A673 (cell line): ENCODE measurements at regions not wholly inside any gene's neighbourhood (a gene's known extent, or its start where the extent isn't known, plus 50 kb on each side); places are given as distances from the start of the nearest gene placed in this dataset.

Experiments used
- BruUV-seq: library from RNA; stranded (reverse); fragments of 400-500 nt; replicated peaks from 2 replicates; lab custom pipeline; 2021; lab: Mats Ljungman, UMichigan
- CTCF ChIA-PET: fragments of 300-600 bp; sonication (Branson Sonifier 250); formaldehyde crosslinking; loops from one replicate; lab custom pipeline; 2022; ENCODE audit warnings: antibody characterized with exemption; lab: Charles Lee
- POLR2A ChIA-PET: fragments of 300-600 bp; sonication (Branson Sonifier 250); formaldehyde crosslinking; loops from one replicate; lab custom pipeline; 2022; ENCODE audit warnings: antibody characterized with exemption; ENCODE audit not compliant: low non-redundant PET; lab: Charles Lee
- DNase-seq: peaks from one replicate; pipeline ENCODE4 v3.0.0-alpha.2; 2015; ENCODE audit warnings: low spot score
- H3K27ac ChIP-seq: fragments of 200-600 bp; sonication (generic); 2 replicates; pipeline ENCODE4 v1.5.1; 2016; ENCODE audit warnings: mixed run types, low read depth, mild to moderate bottlenecking, mixed read lengths, antibody characterized with exemption, low read length; ENCODE audit not compliant: poor library complexity, severe bottlenecking
- H3K27me3 ChIP-seq: fragments of 200-600 bp; sonication (generic); replicated peaks from 2 replicates; pipeline ENCODE4 v1.6.1; 2017; ENCODE audit warnings: mixed run types, low read depth, mild to moderate bottlenecking, mixed read lengths, antibody characterized with exemption, low read length; ENCODE audit not compliant: insufficient read depth, poor library complexity
- H3K36me3 ChIP-seq: fragments of 200-600 bp; sonication (generic); 2 replicates; pipeline ENCODE4 v1.6.1; 2016; ENCODE audit warnings: mixed run types, mild to moderate bottlenecking, mixed read lengths, antibody characterized with exemption, low read length; ENCODE audit not compliant: insufficient read depth, poor library complexity, severe bottlenecking
- H3K4me1 ChIP-seq: fragments of 200-600 bp; sonication (generic); 2 replicates; pipeline ENCODE4 v1.6.1; 2017; ENCODE audit warnings: mixed run types, mild to moderate bottlenecking, mixed read lengths, antibody characterized with exemption, low read length; ENCODE audit not compliant: insufficient read depth, poor library complexity, severe bottlenecking
- H3K4me3 ChIP-seq: fragments of 200-600 bp; sonication (generic); 2 replicates; pipeline ENCODE4 v1.5.1; 2016; ENCODE audit warnings: low read depth, mixed run types, mild to moderate bottlenecking, mixed read lengths, low read length; ENCODE audit not compliant: poor library complexity, severe bottlenecking
- H3K9me3 ChIP-seq: fragments of 200-600 bp; sonication (generic); 2 replicates; pipeline ENCODE4 v1.6.1; 2016; ENCODE audit warnings: mixed run types, low read depth, mild to moderate bottlenecking, mixed read lengths, antibody characterized with exemption, low read length; ENCODE audit not compliant: poor library complexity, severe bottlenecking
- EZH2 ChIP-seq: fragments of 200-600 bp; sonication (generic); IDR thresholded peaks from 2 replicates; pipeline ENCODE4 v1.6.1; 2017; ENCODE audit warnings: borderline replicate concordance, low read depth, mild to moderate bottlenecking, mixed read lengths, antibody characterized with exemption, low read length; ENCODE audit not compliant: poor library complexity, severe bottlenecking
- intact Hi-C: fragments of 100-400 bp; cut with micrococcal nuclease; formaldehyde crosslinking; loops from one replicate; pipeline ENCODE4 v1.10.0; 2022; ENCODE audit not compliant: unreplicated experiment
- TF ChIP-seq, protein P1 (sequence below): fragments of 300-800, 200-600 bp; sonication (generic); conservative IDR thresholded peaks from 2 replicates; pipeline ENCODE4 v1.5.1; 2017; ENCODE audit warnings: low read depth, mild to moderate bottlenecking, antibody characterized with exemption, low read length, moderate library complexity, mixed read lengths

GRCh38 chr5:158202801-158203200 is 343.9 kb upstream of the CLINT1 start:
- CTCF ChIA-PET, result no interaction called here
- TF ChIP-seq EZH2, result no peak
- TF ChIP-seq, protein P1, sequence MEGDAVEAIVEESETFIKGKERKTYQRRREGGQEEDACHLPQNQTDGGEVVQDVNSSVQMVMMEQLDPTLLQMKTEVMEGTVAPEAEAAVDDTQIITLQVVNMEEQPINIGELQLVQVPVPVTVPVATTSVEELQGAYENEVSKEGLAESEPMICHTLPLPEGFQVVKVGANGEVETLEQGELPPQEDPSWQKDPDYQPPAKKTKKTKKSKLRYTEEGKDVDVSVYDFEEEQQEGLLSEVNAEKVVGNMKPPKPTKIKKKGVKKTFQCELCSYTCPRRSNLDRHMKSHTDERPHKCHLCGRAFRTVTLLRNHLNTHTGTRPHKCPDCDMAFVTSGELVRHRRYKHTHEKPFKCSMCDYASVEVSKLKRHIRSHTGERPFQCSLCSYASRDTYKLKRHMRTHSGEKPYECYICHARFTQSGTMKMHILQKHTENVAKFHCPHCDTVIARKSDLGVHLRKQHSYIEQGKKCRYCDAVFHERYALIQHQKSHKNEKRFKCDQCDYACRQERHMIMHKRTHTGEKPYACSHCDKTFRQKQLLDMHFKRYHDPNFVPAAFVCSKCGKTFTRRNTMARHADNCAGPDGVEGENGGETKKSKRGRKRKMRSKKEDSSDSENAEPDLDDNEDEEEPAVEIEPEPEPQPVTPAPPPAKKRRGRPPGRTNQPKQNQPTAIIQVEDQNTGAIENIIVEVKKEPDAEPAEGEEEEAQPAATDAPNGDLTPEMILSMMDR, result no peak

DNA sequence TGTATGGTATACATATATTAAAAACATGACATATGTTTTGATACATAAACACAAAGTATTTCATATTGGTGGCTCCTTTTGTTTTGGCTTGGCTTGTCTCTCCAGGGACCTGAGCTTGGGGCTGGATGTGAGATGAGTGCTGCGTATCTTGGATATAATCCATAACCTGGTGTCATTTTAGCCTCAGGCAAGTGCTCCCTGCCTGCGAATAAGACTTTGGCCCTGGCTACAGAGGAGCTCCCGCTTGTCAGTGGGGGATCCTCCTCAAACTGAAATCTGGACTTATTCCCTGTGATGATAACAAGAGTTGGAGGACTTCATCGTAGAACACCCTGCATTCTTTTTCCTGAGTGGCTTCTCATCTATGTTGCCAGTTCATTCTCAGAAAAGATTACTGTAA is 341.7 kb upstream of the CLINT1 start:
- Histone ChIP-seq H3K9me3 (no peaks in the 10 kb centered on the region), H3K4me1 (no peaks in the 10 kb centered on the region), H3K27ac (no peak overlapping the region), H3K4me3 (no peak overlapping the region), H3K27me3 (no peaks in the 10 kb centered on the region), H3K36me3 (no peaks in the 10 kb centered on the region)
- intact Hi-C loops, result no loop called here
- ChIA-PET CTCF (no interaction called here), POLR2A (no interaction called here)
- TF ChIP-seq EZH2, result no peak
- TF ChIP-seq, protein P1, result no peak
- DNase-seq, result no peak
- no TSS peak for BruUV-seq

More at GRCh38 chr5:158202801-158203200, 343.9 kb upstream of the CLINT1 start:
- H3K9me3 ChIP-seq, result no peaks in the 10 kb centered on the region
- POLR2A ChIA-PET, result no interaction called here
- no peaks in the 10 kb centered on the region for H3K4me1 ChIP-seq
- BruUV-seq, result no TSS peak
- no peak overlapping the region for H3K4me3 ChIP-seq
- no peaks in the 10 kb centered on the region for H3K27me3 ChIP-seq
- no peak for DNase-seq
- intact Hi-C loops, result no loop called here
- H3K27ac ChIP-seq, result no peak overlapping the region
- no peaks in the 10 kb centered on the region for H3K36me3 ChIP-seq

GRCh38 chr5:158198636-158199035 is 339.7 kb upstream of the CLINT1 start:
- no peaks in the 10 kb centered on the region for H3K9me3 ChIP-seq
- no peaks in the 10 kb centered on the region for H3K27me3 ChIP-seq
- no peak overlapping the region for H3K27ac ChIP-seq
- CTCF ChIA-PET, result no interaction called here
- no peaks in the 10 kb centered on the region for H3K4me1 ChIP-seq
- BruUV-seq, result no TSS peak
- no peak overlapping the region for H3K4me3 ChIP-seq
- H3K36me3 ChIP-seq, result no peaks in the 10 kb centered on the region
- no peak for TF ChIP-seq EZH2
- TF ChIP-seq, protein P1, result no peak
- POLR2A ChIA-PET, result no interaction called here
- DNase-seq, result no peak
- intact Hi-C loops, result no loop called here
